WERI-Rb-1 (cell line): ENCODE measurements at regions not wholly inside any gene's neighbourhood (a gene's known extent, or its start where the extent isn't known, plus 50 kb on each side); places are given as distances from the start of the nearest gene placed in this dataset.

Experiments
- DNase-seq: peaks from one replicate; pipeline ENCODE4 v3.0.0-alpha.2; 2020
- H3K27ac ChIP-seq: fragments of 250-450 bp; sonication (Bioruptor Pico); 2 replicates; pipeline ENCODE4 v1.5.1; 2020; ENCODE audit warnings: mild to moderate bottlenecking, moderate library complexity
- H3K27me3 ChIP-seq: fragments of 250-450 bp; sonication (Bioruptor Pico); 2 replicates; pipeline ENCODE4 v1.5.1; 2021; ENCODE audit warnings: mild to moderate bottlenecking, low read depth, moderate library complexity; ENCODE audit not compliant: insufficient read depth, severe bottlenecking
- H3K36me3 ChIP-seq: fragments of 250-450 bp; sonication (Bioruptor Pico); 2 replicates; pipeline ENCODE4 v1.5.1; 2020; ENCODE audit warnings: mild to moderate bottlenecking, moderate library complexity
- H3K4me3 ChIP-seq: 2 replicates; pipeline ENCODE4 v1.5.1; 2011; ENCODE audit warnings: low read depth, mild to moderate bottlenecking, control low read depth, low read length
- H3K9me3 ChIP-seq: fragments of 250-450 bp; sonication (Bioruptor Pico); 2 replicates; pipeline ENCODE4 v1.5.1; 2021; ENCODE audit warnings: mild to moderate bottlenecking, moderate library complexity; ENCODE audit not compliant: severe bottlenecking
- CTCF ChIP-seq: IDR thresholded peaks from 2 replicates; pipeline ENCODE4 v1.5.1; 2011; ENCODE audit warnings: low read depth, mild to moderate bottlenecking, control low read depth, inconsistent platforms, low read length

DNA sequence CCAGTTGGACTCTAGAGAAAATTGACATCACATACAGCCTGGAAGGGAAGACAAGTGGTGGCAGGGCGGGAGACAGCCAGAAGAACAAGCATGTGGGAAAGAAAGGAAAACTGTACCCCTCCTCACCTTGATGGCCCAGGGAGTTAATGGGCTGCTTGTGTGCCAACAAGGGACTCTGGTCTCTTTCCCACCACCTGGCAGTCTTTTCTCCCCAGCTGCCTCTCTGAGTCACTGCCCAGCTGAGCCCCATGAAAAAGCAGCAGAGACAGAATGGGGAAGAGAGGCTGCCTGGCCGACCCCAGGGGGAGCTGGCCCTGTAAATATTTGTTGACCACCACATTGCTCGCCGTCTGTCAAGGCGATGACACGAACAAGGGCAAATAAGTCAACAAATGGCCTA, 359.4 kb downstream of the ENC1 start:
- no peaks in the 10 kb centered on the region for H3K9me3 ChIP-seq
- no peak overlapping the region for H3K27ac ChIP-seq
- H3K36me3 ChIP-seq, result no peaks in the 10 kb centered on the region
- DNase-seq, result no peak
- no peak overlapping the region for H3K4me3 ChIP-seq
- no peaks in the 10 kb centered on the region for H3K27me3 ChIP-seq
- no peak for TF ChIP-seq CTCF

GRCh38 chr5:74280306-74280705, 360.2 kb downstream of the ENC1 start:
- Histone ChIP-seq H3K27me3 (no peaks in the 10 kb centered on the region), H3K9me3 (no peaks in the 10 kb centered on the region), H3K4me3 (no peak overlapping the region), H3K27ac (no peak overlapping the region), H3K36me3 (no peaks in the 10 kb centered on the region)
- DNase-seq, result no peak
- TF ChIP-seq CTCF, result 0 out of 2 replicates have a peak, but pooled peaks have one; percentile 6

DNA sequence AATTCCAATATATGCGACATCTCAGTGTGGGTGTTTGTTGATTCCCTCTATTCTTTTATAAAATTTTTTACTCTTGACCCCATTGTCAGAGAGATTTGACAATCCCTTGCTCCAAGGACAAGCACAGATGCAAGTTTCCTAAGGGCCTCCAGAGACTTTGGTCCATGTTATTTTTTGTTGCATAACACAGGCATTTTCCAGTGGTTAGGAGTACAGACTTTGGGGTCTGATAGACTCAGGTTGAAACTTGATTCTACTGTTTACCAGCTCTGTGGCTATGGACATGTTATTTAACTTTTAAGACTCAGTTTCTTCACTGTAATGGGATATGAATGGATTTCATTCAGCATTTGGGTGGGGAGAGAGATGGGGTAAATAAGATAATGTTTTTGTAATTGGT, 361.3 kb downstream of the ENC1 start:
- H3K27ac ChIP-seq, result no peak overlapping the region
- H3K4me3 ChIP-seq, result no peak overlapping the region
- no peak for TF ChIP-seq CTCF
- H3K36me3 ChIP-seq, result no peaks in the 10 kb centered on the region
- no peak for DNase-seq
- H3K27me3 ChIP-seq, result no peaks in the 10 kb centered on the region
- H3K9me3 ChIP-seq, result no peaks in the 10 kb centered on the region

DNA sequence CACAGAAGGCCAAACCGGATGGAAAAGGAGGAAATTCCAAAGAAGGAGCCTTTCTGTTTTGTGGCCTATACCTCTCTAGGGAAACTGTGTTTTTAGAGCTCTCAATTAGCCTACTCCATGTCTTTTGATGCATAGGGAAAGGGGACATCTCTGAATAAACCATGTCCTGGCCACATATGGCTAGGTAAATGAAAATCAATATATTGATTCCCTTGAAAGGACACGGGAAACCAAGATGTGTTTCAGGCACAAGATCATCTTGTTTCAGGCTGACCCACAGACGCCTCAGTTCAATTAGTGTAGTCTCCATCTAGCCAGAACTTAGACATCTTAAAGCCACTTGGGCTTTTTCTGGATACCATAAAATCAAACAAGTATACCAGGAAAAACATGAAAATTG, 363.1 kb downstream of the ENC1 start:
- Histone ChIP-seq H3K27ac (no peak overlapping the region), H3K27me3 (no peaks in the 10 kb centered on the region), H3K4me3 (no peak overlapping the region), H3K9me3 (no peaks in the 10 kb centered on the region), H3K36me3 (no peaks in the 10 kb centered on the region)
- no peak for DNase-seq
- TF ChIP-seq CTCF, result no peak

DNA sequence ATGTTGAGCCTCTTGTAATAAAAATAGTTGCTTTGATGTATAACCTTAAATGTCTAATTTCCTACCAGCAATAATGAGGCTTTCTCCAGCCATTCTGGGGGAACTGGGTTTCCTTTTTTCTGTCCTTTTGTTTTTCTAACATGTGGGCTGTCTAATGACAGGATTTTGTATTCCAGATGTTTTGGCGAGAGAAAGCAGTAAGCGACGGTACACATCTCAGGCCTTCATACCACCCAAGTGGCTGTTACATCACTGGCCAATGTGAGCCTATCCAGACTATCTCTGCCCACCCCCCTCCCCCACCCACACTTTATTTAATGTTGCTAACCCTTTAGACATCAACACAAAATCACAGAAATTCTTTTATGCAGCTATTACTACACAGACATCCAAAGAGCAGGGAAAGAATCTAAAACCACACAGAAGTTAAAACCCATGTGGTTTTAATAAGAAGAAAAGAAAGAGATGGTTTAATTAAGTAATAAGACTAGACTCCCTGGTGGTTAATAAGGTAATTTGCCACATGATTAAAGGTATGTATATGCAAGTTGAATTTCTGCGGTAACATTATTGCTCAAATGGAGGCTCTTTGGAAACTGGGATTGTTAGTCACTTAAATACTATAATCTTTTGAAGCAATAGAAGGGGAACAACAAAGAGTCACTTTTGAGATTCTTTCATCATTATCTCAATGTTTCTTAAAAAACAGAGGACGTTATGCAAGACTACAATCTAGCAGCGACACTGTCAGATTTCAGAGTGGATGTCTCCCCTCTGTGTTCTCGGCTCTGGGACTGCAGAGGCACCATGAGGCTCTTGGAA, 365.1 kb downstream of the ENC1 start:
- Histone ChIP-seq H3K4me3 (no peak overlapping the region), H3K27ac (no peak overlapping the region), H3K9me3 (no peaks in the 10 kb centered on the region), H3K27me3 (no peaks in the 10 kb centered on the region), H3K36me3 (no peaks in the 10 kb centered on the region)
- no peak for DNase-seq
- no peak for TF ChIP-seq CTCF

DNA sequence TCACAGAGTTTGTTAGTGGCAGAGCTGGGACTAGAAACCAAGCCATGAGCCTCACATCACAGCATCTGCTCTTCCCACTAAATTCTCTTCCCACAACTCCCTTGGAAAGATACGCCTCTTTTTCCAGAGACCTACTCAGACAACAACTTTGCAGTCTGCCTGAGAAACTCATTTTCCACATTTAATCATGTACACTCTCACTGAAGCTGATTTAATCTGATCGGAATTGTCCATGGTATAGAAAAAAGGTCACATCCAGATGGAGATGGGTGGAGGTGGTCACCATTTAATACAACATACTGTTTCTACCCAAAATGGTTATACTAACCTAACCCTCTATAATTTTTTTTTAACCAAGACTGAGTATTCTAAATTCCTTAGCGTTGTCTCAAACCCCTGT, 366.2 kb downstream of the ENC1 start:
- no peaks in the 10 kb centered on the region for H3K36me3 ChIP-seq
- no peaks in the 10 kb centered on the region for H3K9me3 ChIP-seq
- no peak overlapping the region for H3K27ac ChIP-seq
- DNase-seq, result no peak
- no peaks in the 10 kb centered on the region for H3K27me3 ChIP-seq
- TF ChIP-seq CTCF, result no peak
- H3K4me3 ChIP-seq, result no peak overlapping the region
